Body of pancreas (tissue), 4 donors: ENCODE measurements at regions not wholly inside any gene's neighbourhood (a gene's known extent, or its start where the extent isn't known, plus 50 kb on each side); places are given as distances from the start of the nearest gene placed in this dataset.

Experiments
- ATAC-seq: fragments of 150-250 bp; one replicate; pipeline ENCODE4 v1.9.1; 2016
- DNase-seq, 4 donors: peaks; one replicate each; pipeline ENCODE4 v3.0.0-alpha.2; 2019
- H3K27ac ChIP-seq, 4 donors: fragments of 200-600 bp; sonication (generic); 1 replicate in 3 of 4; 2 replicates in 1 of 4; pipeline versions ENCODE4 v1.5.1 to v1.6.1; 2016 to 2019; ENCODE audit warnings: mild to moderate bottlenecking in 1 of 4, mixed read lengths in 1 of 4, moderate library complexity in 1 of 4
- H3K27me3 ChIP-seq, 2 donors: fragments of 200-600 bp; sonication (generic); one replicate each; pipeline ENCODE4 v1.6.0; 2016; ENCODE audit warnings: mild to moderate bottlenecking in 1 of 2
- H3K36me3 ChIP-seq, 2 donors: fragments of 200-600 bp; sonication (generic); replicated peaks in 1 of 2; 2 replicates each; pipeline ENCODE4 v1.5.1; 2016; ENCODE audit warnings: low read depth in 2 of 2; ENCODE audit not compliant: insufficient read depth in 1 of 2
- H3K4me1 ChIP-seq: fragments of 200-600 bp; sonication (generic); one replicate; pipeline ENCODE4 v1.6.0; 2016
- H3K4me3 ChIP-seq, 2 donors: fragments of 200-600 bp; sonication (generic); 1 replicate in 1 of 2; 2 replicates in 1 of 2; pipeline ENCODE4 v1.5.1; 2016 to 2019
- H3K9me3 ChIP-seq, 3 donors: fragments of 200-600 bp; sonication (generic); 1 replicate in 2 of 3; 2 replicates in 1 of 3; pipeline ENCODE4 v1.5.1; 2016
- CTCF ChIP-seq, 7 experiments: fragments of 450-650 bp in 4 of 7; fragments of 200-600 bp in 3 of 7; sonication (generic) in 3 of 7; IDR thresholded peaks; one replicate each; pipeline ENCODE4 v1.5.1; 2016 to 2019; ENCODE audit warnings: antibody characterized with exemption in 7 of 7
- POLR2A ChIP-seq, 3 donors: fragments of 450-650 bp; IDR thresholded peaks; one replicate each; pipeline ENCODE4 v1.6.1; 2016; ENCODE audit warnings: antibody characterized with exemption in 3 of 3, mild to moderate bottlenecking in 2 of 3
- WGBS, 2 donors: methylation state at CpG; one replicate each; pipeline ENCODE4 v1.1.5; 2017; 5-methylcytosine and 5-hydroxymethylcytosine counted together
- intact Hi-C: fragments of 100-400 bp; cut with DNase I; formaldehyde crosslinking; loops from one replicate; pipeline ENCODE4 v1.15.1; 2023

- no peak for TF ChIP-seq CTCF (IDR thresholded peaks at IDR 0.05)
- TF ChIP-seq POLR2A (IDR thresholded peaks at IDR 0.05) = no peak
- intact Hi-C loops = no loop called here
- DNase-seq (no peak), ATAC-seq (no peak)
- WGBS, 2 donors = 43 to 48% methylated on average over 2 of the region's 2 CpGs
- Histone ChIP-seq H3K27ac (no peak overlapping the region), H3K4me1 (no peaks in the 10 kb centered on the region), H3K4me3 (no peak overlapping the region), H3K36me3 (no peaks in the 10 kb centered on the region), H3K9me3 (no peaks in the 10 kb centered on the region), H3K27me3 (no peaks in the 10 kb centered on the region)
Measured at GRCh38 chr12:24212496-24212895, 263.0 kb upstream of the SOX5 start.

- WGBS, 2 donors = 57 to 71% methylated on average over 2 of the region's 2 CpGs
- ATAC-seq (no peak), DNase-seq (no peak)
- H3K9me3 ChIP-seq = no peaks in the 10 kb centered on the region
- H3K27me3 ChIP-seq = no peaks in the 10 kb centered on the region
- no peaks in the 10 kb centered on the region for H3K4me1 ChIP-seq
- H3K36me3 ChIP-seq = no peaks in the 10 kb centered on the region
- H3K27ac ChIP-seq = no peak overlapping the region
- H3K4me3 ChIP-seq = no peak overlapping the region
- intact Hi-C loops = no loop called here
- TF ChIP-seq POLR2A (IDR thresholded peaks at IDR 0.05) (no peak), CTCF (IDR thresholded peaks at IDR 0.05) (no peak)
Measured at GRCh38 chr12:24206621-24207020, 257.2 kb upstream of the SOX5 start.

- TF ChIP-seq CTCF (IDR thresholded peaks at IDR 0.05) (no peak), POLR2A (IDR thresholded peaks at IDR 0.05) (no peak)
- DNase-seq (no peak), ATAC-seq (no peak)
- WGBS, 2 donors = 68 to 69% methylated on average over 3 of the region's 3 CpGs
- no peaks in the 10 kb centered on the region for H3K9me3 ChIP-seq
- intact Hi-C loops = no loop called here
- no peak overlapping the region for H3K4me3 ChIP-seq
- no peaks in the 10 kb centered on the region for H3K4me1 ChIP-seq
- no peaks in the 10 kb centered on the region for H3K36me3 ChIP-seq
- H3K27me3 ChIP-seq = no peaks in the 10 kb centered on the region
- H3K27ac ChIP-seq = no peak overlapping the region
Measured at GRCh38 chr12:24201258-24201970, 251.9 kb upstream of the SOX5 start.

GRCh38 chr12:24200010-24200409 lies 250.5 kb upstream of the SOX5 start:
- Histone ChIP-seq H3K4me3 (no peak overlapping the region), H3K27ac (no peak overlapping the region), H3K9me3 (no peaks in the 10 kb centered on the region), H3K27me3 (no peaks in the 10 kb centered on the region), H3K4me1 (no peaks in the 10 kb centered on the region), H3K36me3 (no peaks in the 10 kb centered on the region)
- intact Hi-C loops = no loop called here
- TF ChIP-seq CTCF (IDR thresholded peaks at IDR 0.05) (no peak), POLR2A (IDR thresholded peaks at IDR 0.05) (no peak)
- DNase-seq (no peak), ATAC-seq (no peak)
